ENCODE measurements at regions not wholly inside any gene's neighbourhood (a gene's known extent, or its start where the extent isn't known, plus 50 kb on each side); places are given as distances from the start of the nearest gene placed in this dataset.

DNA sequence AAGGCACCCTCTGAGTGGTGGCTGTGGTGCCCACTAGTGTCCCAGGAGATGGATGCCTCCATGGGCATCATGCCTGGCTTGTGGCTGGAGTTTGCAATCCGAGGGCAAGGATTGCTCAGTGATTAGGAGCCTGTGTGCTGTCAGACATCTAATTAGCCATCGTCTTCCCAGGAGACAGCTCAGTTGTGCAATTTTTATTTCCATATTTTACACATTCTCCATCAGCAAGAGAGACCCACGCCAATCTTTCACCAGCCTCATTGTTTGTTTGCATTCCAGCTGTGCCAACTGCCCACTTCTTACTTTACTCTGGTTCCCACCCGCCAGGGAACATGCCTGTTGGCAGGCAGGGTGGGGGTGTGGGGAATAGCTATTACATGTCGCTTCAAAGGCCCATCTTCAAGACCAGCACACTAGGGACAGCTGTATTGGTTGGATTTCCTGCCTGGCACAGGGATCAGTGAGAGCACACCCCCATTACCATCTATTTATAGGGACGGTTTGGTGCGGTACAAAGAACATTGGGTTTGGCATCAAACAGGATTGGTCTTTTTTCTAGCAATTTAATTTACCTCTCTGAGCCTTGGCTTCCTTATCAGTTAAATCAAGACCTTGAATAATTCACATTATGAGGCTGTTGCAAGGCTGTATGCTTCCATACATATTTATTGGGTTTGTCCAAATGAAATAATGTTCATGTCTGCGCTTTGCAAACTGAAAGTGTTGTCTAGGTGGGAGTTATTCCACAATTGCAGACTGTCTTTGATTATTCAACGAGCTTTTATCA, 80.7 kb upstream of the NAV2 start:
- TF ChIP-seq, protein P1, sequence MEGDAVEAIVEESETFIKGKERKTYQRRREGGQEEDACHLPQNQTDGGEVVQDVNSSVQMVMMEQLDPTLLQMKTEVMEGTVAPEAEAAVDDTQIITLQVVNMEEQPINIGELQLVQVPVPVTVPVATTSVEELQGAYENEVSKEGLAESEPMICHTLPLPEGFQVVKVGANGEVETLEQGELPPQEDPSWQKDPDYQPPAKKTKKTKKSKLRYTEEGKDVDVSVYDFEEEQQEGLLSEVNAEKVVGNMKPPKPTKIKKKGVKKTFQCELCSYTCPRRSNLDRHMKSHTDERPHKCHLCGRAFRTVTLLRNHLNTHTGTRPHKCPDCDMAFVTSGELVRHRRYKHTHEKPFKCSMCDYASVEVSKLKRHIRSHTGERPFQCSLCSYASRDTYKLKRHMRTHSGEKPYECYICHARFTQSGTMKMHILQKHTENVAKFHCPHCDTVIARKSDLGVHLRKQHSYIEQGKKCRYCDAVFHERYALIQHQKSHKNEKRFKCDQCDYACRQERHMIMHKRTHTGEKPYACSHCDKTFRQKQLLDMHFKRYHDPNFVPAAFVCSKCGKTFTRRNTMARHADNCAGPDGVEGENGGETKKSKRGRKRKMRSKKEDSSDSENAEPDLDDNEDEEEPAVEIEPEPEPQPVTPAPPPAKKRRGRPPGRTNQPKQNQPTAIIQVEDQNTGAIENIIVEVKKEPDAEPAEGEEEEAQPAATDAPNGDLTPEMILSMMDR (conservative IDR thresholded peaks at IDR 0.05; ENCODE audit: low read depth, low read length) = no peak
- no peak for TF ChIP-seq EZH2 (IDR thresholded peaks at IDR 0.05; ENCODE audit: borderline replicate concordance, low read depth, low read length, poor library complexity, severe bottlenecking)

Measured in A673 (cell line).